Gastrocnemius medialis (tissue), 4 donors: ENCODE measurements at regions not wholly inside any gene's neighbourhood (a gene's known extent, or its start where the extent isn't known, plus 50 kb on each side); places are given as distances from the start of the nearest gene placed in this dataset.

Experiments
- POLR2A ChIP-seq, 2 donors: fragments of 450-650 bp; IDR thresholded peaks; one replicate each; pipeline ENCODE4 v1.6.1; 2017; ENCODE audit warnings: antibody characterized with exemption in 2 of 2, mild to moderate bottlenecking in 2 of 2, moderate library complexity in 2 of 2
- TF ChIP-seq, protein P1 (sequence below), 5 experiments: fragments of 450-650 bp in 3 of 5; fragments of 200-600 bp in 2 of 5; sonication (generic) in 2 of 5; IDR thresholded peaks in 4 of 5; conservative IDR thresholded peaks in 1 of 5; 1 replicate in 4 of 5; 2 replicates in 1 of 5; pipeline ENCODE4 v1.5.1; 2016 to 2019; ENCODE audit warnings: antibody characterized with exemption in 5 of 5, mild to moderate bottlenecking in 3 of 5, moderate library complexity in 3 of 5

DNA sequence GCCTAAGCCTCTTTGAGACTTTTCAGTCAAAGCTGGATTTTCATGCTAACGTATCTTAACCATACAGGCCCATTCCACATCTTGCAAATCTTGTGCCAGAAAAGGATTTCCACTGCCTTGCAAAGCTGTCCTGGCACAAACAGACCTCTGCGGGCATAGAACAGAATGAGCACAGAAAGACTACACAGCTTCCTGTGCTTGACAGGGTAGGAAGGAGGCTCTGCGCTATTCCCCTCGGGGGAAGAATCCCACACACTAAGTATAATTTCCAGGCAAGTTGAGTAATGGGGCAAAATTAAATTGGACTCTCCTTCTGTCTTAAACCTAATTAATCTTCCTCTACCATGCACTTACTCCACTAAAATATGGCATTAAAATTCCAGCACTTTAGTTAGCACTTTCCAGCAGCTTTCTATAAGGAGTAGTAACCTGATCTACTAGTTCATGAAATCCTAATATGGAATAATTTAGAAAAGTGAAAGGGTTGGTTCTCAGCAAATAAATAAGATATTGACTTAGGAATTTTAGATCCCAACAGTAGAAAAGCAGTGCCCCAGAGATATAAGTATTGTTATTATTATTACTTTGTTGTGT is 532.1 kb upstream of the JAG1 start:
- TF ChIP-seq, protein P1, sequence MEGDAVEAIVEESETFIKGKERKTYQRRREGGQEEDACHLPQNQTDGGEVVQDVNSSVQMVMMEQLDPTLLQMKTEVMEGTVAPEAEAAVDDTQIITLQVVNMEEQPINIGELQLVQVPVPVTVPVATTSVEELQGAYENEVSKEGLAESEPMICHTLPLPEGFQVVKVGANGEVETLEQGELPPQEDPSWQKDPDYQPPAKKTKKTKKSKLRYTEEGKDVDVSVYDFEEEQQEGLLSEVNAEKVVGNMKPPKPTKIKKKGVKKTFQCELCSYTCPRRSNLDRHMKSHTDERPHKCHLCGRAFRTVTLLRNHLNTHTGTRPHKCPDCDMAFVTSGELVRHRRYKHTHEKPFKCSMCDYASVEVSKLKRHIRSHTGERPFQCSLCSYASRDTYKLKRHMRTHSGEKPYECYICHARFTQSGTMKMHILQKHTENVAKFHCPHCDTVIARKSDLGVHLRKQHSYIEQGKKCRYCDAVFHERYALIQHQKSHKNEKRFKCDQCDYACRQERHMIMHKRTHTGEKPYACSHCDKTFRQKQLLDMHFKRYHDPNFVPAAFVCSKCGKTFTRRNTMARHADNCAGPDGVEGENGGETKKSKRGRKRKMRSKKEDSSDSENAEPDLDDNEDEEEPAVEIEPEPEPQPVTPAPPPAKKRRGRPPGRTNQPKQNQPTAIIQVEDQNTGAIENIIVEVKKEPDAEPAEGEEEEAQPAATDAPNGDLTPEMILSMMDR (IDR thresholded peaks at IDR 0.05 in 4 of 5, conservative IDR thresholded peaks at IDR 0.05 in 1 of 5): no peak
- TF ChIP-seq POLR2A (IDR thresholded peaks at IDR 0.05): no peak
